GM23248 (cell line): ENCODE measurements at regions not wholly inside any gene's neighbourhood (a gene's known extent, or its start where the extent isn't known, plus 50 kb on each side); places are given as distances from the start of the nearest gene placed in this dataset.

ENCODE experiments used
- EZH2 ChIP-seq: fragments of 200-600 bp; sonication (generic); IDR thresholded peaks from 2 replicates; pipeline ENCODE4 v1.6.1; 2018; ENCODE audit warnings: antibody characterized with exemption, mild to moderate bottlenecking; ENCODE audit not compliant: insufficient read depth, poor library complexity, severe bottlenecking
- EZH2phosphoT487 ChIP-seq: fragments of 200-600 bp; sonication (generic); IDR thresholded peaks from 2 replicates; pipeline ENCODE4 v1.6.1; 2018; ENCODE audit warnings: antibody characterized with exemption, moderate library complexity, mild to moderate bottlenecking, low read depth; ENCODE audit not compliant: insufficient read depth

DNA sequence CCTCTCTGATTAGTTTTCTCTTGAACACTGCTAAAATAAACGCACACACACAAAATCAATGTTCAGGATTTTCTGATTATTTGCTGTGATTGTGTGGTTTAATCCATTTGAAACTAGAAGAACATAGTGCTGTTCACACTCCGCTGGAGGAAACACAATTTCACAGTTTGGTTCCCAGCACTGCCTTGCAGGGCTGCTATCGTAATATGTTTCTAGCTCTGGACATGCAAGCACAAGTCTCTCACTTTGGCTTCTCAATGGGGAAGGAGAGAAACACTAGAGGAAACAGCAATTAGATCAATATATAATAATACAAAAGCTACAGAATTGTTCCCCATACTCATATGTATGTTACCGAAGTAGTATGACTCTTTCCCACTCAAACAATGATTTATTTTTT, 299.5 kb downstream of the NSUN3 start:
- TF ChIP-seq EZH2 (no peak), EZH2phosphoT487 (no peak)
